ENCODE measurements at regions not wholly inside any gene's neighbourhood (a gene's known extent, or its start where the extent isn't known, plus 50 kb on each side); places are given as distances from the start of the nearest gene placed in this dataset.

DNA sequence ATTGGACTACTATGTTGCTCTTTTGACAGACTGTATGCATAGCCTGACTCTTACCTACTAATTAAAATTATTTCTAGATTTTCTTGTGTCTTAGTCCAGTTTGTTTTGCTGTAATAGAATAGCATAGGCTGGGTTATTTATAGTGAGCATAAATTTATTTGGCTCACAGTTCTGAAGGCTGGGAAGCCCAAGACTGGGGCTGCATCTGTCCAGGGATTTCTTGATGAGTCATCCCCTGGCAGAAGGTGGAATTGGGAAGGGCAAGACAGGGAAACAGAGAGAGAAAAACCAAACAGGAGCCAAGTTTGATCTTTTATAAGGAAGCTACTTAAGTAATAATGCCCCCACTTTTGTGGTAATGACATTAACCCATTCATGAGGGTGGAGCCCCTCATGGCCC is 759.2 kb upstream of the LRFN5 start:
- no peak overlapping the region for H3K4me3 ChIP-seq (ENCODE audit: low read length)
- no peak for DNase-seq (ENCODE audit: low read depth, low spot score)

DNA sequence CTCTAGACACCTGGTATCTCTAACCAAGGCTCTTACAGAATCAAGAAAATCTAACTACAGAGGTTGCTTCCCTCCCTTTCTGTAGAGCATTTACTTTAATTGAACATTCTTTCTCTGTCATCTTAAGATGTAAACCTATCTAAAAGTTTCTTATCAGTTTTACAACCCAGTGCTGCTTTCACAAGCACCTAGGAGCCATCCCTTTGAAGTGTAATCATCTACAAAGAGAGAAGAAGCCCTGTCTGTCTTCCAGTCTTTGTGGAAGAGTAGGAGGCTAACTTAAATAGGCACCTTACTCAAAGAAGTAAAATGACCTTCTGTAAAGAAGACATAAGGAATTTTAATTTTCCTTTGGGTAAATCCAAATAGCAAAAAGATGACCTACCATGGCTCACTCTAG is 763.9 kb upstream of the LRFN5 start:
- DNase-seq (ENCODE audit: low read depth, low spot score) = no peak
- no peak overlapping the region for H3K4me3 ChIP-seq (ENCODE audit: low read length)

DNA sequence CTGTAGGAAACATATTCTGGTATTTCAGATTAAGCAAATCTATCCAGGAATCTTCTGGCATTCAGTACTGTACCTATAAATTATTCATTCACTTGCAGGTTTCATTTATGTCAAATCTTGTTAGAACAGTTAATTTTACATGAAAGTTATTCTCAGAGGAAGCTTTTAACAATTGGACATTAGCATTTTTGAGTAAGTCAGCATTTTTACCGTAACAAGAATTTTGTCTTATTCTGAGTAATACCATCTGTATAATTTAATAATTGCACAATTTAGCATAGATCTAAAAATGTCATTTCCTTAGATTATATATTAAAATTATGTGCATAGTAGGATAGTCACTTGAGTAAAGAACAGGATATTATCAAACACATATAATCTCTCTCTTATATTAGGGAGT is 764.8 kb upstream of the LRFN5 start:
- H3K4me3 ChIP-seq (ENCODE audit: low read length) = no peak overlapping the region
- no peak for DNase-seq (ENCODE audit: low read depth, low spot score)

DNA sequence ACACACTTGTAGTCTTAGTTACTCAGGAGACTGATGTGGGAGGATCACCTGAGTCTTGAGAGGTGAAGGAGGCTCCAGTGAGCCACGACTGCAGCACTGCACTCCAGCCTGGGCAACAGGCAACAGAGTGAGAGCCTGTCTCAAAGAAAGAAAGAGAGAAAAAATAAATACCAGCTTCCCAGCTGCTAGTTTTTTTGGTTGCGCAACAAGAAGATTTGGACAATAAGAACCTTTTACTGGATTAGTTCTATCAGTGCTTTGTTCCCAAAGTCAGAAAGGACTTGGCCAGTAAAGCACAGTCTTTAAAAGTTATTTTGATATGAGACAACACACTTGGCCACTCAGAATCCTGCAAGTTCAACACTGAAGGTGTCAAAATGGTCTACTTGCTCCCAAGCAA is 768.1 kb upstream of the LRFN5 start:
- DNase-seq (ENCODE audit: low read depth, low spot score) = no peak
- no peak overlapping the region for H3K4me3 ChIP-seq (ENCODE audit: low read length)

DNA sequence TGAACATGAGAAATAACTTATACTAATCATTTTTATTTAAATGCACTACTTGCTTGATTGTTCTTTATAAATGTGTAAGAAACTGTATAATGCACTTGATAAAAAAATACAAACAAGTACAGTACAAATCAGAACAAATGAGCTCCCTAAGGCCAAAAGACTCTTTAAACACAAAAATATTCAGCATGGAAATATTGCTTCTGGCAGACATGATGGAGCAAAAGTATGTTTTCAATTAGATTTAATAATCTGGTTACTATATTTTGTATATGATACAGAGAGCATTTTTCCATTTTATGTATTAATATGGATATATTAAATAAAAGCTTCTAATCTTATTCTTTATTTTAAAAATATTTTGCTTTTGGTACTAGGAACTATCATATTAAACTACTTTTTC is 800.2 kb upstream of the LRFN5 start:
- no peak for DNase-seq (ENCODE audit: low read depth, low spot score)
- no peak overlapping the region for H3K4me3 ChIP-seq (ENCODE audit: low read length)

DNA sequence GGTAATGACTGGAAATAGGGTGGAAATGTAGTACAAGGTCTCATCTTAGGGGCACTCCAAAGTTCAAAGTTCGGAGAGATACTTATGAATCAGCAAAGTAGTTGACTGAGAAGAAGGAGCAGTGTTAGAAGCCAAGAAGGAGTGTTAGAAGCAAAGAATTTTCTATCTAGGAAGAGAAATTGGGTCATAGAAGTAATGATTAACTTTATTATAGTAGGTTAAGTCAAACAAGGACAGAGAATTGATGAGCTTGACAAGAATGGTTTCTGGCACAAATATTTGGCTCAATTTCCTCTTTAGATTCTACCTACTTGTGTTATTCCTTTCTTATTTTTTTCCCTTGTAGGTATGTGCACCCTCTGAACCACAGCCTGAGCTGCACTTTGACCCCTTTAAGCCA is 810.5 kb upstream of the LRFN5 start:
- no peak for DNase-seq (ENCODE audit: low read depth, low spot score)
- H3K4me3 ChIP-seq (ENCODE audit: low read length) = no peak overlapping the region

DNA sequence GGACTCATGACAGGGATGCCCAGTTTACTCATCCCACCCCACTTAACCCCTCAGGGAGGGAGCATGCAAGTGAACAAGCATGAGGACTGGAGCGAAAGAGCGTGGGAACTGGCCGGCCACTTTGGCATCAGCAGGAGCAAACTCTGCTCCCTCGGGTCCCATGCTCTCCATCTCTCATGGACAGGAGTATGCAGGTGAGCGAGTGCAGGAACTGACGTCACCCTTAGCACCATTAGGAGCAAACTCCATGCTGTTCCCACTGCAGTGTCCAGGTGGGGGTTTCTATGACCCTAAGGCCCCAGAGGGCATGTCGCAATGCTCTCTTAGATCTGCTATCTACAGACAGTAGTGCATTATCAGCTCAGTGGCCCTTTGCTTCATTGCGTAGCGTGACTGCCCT is 821.8 kb upstream of the LRFN5 start:
- H3K4me3 ChIP-seq (ENCODE audit: low read length) = no peak overlapping the region

DNA sequence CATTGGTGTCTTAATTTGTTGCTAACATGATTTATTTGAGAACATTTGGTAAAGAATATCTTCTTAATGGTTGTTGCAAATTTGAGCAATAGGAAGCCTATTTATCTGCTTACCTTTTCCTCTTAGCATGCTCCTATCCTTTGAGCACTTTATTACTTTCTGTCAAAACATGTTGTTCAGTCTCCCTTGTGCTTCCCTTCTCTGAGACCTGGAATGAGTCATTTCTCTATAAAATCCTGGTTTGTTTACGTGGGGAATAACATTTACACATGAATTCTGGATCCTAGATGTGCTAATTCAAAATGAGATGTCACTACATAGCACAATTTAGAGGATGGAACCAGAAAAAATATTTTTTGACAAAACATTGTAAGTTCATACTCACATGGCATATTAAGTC is 844.0 kb upstream of the LRFN5 start:
- H3K4me3 ChIP-seq (ENCODE audit: low read length) = no peak overlapping the region
- DNase-seq (ENCODE audit: low read depth, low spot score) = no peak

More for the DNA sequence above, 821.8 kb upstream of the LRFN5 start:
- DNase-seq (ENCODE audit: low read depth, low spot score) = no peak

DNA sequence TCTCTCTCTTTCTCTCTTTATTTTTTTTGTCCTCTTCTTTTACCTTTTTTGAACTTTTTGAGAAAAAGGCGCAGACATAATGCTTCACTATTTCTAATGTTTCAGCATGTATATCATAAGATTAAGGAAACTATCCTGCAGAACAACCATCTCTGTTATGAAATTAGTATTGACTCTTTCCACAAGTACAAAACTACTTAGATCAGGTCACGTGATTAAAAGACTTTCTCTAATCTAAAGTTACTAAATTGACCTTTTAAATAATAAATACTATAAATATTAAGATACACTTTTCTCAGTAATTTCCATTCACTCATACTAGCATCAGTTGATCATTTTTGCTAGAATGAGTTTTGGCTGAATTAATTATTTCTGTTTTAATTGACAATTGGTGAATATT is 844.5 kb upstream of the LRFN5 start:
- H3K4me3 ChIP-seq (ENCODE audit: low read length) = no peak overlapping the region
- DNase-seq (ENCODE audit: low read depth, low spot score) = no peak

DNA sequence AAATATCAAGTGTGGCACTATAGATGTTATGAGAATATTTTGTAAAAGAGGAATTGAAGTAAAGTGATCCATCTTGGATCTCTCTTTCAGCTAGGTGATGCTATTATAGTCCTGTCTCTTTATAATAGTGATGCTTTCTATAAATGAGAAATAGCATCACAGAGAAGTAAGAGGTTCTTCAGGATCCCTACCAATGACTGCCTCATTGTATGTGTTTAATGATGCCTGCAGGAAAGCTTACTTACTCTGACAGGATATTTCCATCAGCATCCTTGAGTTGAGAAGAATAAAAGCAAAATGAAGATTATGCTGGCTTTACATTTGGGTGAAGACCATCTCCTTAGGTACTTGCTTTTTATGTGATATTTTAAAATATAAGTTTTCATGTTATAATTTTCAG is 846.0 kb upstream of the LRFN5 start:
- no peak overlapping the region for H3K4me3 ChIP-seq (ENCODE audit: low read length)
- DNase-seq (ENCODE audit: low read depth, low spot score) = no peak

DNA sequence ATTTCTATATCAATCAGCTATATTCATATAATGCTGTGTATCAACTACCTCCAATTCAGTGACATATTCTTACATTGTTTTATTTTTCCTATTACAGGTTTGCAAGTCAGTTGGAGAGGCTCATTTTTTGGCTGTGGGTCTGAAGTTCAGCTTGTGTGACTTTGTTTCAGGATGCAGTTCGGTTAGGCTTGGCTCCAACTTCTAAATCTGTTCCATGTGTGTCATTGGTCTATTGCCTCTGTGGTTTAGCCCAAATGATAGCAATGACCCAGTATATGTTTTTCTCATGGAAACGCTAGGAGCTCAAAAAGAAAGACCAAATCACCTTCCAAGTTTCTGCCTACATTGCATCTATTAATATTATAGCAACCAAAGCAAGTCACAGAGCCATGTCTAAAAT is 848.6 kb upstream of the LRFN5 start:
- no peak for DNase-seq (ENCODE audit: low read depth, low spot score)
- H3K4me3 ChIP-seq (ENCODE audit: low read length) = no peak overlapping the region

DNA sequence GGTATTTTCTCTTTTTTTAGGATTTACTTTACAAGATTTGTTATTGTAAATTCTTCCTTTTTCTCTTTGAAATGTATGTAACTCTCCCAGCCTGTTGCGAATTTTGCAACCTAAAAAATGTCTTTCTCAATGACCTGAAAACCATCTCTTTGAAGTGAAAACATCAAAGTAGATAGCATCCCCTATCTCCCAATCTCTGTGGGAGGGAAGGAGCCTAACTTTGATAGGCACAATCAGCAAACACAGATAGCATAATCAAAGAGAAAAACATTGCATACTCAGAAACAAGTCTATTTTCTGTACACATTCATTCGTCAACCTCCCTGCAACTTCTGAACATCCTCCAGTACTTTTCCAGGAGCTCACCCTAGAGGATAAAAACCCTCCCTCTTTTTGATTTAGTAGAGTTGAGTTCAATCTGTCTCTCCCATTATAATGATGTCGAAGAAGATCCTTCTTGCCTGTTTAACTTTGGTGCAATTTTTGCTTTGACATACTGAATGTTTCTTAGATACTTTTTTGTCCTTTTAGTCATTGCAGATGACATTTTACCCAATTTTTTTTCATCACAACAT is 849.2 kb upstream of the LRFN5 start:
- H3K4me3 ChIP-seq (ENCODE audit: low read length) = no peak overlapping the region
- no peak for DNase-seq (ENCODE audit: low read depth, low spot score)

DNA sequence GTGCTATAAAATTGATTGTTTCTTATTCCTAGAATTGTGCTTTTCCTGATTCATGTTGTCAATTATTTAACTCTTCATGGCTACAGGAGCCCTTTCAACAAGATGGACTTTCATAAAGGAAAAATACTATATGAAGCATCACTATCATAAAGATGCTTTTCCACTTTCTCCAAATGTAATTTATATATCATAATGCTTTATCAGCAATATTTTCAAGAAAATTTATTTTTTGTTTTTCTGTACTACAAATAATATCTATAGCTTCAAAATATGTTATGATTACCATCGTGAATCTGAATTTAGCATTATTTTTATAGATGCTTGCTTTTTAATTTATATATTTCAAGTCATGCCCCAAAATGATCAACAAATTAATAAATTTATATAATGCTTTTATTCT is 873.5 kb upstream of the LRFN5 start:
- H3K4me3 ChIP-seq (ENCODE audit: low read length) = no peak overlapping the region
- no peak for DNase-seq (ENCODE audit: low read depth, low spot score)

DNA sequence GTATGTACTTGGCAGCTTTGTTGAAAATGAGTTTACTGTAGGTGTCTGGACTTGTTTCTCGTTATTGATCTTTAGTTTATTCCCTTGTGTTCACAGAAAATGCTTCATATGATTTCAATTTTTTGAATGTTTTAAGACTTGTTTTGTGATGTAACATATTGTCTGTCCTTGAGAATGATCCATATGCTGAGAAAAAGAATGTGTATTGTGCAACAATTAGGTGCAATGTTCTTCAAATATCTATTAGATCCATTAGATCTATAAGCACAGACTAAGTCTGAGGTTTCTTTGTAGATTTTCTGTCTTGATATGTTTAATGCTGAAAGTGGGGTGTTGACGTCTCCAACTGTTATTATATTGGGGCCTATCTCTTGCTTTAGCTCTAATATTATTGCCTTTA is 879.6 kb upstream of the LRFN5 start:
- no peak for DNase-seq (ENCODE audit: low read depth, low spot score)
- H3K4me3 ChIP-seq (ENCODE audit: low read length) = no peak overlapping the region

DNA sequence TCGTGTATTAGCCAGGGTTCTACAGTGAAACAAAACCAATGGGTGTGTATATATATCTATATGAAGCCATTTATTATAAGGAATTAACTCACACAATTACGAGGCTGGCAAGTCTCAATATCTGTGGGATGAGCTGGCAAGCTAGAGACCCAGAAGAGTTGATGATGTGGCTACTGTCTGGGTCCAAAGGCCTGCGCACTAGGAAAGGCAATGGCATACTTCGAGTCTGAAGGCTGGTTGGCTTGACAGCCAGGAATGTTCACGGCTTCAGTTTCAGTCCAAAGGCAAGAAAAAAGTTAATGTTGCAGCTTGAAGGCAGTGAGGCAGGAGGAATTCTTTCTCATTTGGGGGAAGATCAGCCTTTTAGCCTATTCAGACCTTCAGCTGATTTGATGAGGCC is 893.3 kb upstream of the LRFN5 start:
- DNase-seq (ENCODE audit: low read depth, low spot score) = no peak
- no peak overlapping the region for H3K4me3 ChIP-seq (ENCODE audit: low read length)

DNA sequence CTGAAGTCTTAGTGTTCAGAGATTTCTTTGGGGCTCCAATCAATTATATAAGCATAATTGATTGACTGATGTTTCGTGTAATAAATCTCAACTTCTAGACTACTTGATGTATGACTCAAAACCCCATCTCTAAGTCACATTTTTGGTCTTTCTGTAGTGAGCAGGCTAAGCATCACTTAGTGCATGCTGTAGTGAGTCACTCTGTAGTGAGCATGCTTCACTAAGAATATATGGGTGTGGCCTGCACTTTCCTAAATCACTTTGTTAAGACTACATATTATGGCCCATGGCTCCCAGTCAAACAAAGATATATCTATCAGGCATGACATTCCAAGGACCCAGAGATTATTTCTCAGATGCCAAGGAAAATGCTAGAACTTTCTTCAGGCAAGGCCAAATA is 909.4 kb upstream of the LRFN5 start:
- DNase-seq (ENCODE audit: low read depth, low spot score) = no peak
- H3K4me3 ChIP-seq (ENCODE audit: low read length) = no peak overlapping the region

DNA sequence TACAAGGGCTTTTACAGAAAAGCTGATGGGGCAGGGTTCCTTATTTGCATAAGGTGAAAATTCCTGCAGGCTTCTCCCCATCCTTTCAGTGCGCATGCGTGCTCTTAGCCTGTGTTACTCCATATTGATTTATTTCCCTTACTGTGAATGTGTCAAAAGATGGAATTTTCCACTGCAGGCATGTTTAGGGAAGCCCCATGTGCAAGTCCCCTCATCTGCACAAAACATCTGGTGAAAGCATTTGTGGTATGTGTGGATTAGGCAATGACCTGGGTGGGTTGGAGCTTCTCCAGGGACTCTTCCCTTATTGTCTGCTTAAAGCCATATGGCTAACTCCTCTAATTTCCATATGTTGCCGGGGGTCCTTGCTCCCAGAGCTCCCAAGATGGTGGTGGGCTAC is 912.7 kb upstream of the LRFN5 start:
- H3K4me3 ChIP-seq (ENCODE audit: low read length) = no peak overlapping the region
- DNase-seq (ENCODE audit: low read depth, low spot score) = no peak

DNA sequence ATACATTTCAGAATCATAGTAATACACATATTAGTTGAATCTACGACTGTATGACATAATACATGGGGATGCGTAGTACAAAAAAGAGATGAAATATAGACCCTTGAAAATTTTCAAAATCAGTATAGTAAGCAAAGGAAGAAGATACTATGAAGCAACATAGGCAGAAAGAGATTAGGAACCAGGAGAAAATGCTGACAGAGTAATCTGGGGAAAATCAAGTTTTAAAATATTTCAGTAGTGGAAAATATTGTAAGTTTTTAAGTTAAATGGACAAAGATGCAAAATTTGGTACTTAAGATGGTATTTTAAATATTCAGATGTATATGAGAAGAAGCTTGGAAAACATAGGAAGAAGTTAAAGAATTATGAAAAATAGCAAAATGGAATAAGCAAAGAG is 915.6 kb upstream of the LRFN5 start:
- no peak for DNase-seq (ENCODE audit: low read depth, low spot score)
- H3K4me3 ChIP-seq (ENCODE audit: low read length) = no peak overlapping the region

DNA sequence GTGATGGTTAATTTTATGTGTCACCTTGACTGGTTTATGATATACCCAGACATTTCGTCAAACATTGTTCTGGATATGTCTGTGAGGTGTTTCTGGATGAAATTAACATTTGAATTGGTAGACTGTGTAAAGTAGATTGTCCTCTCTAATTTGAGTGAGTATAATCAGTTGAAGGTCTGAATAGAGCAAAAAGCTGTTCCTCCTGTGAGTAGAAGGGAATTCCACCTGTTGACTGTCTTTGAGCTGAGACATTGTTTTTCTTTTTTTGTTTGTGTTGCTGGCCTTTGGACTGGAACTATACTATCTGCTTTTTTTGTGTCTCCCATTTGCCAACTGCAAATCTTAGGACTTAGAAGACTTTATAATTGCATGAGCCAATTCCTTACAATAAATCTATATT is 920.9 kb upstream of the LRFN5 start:
- DNase-seq (ENCODE audit: low read depth, low spot score) = no peak

DNA sequence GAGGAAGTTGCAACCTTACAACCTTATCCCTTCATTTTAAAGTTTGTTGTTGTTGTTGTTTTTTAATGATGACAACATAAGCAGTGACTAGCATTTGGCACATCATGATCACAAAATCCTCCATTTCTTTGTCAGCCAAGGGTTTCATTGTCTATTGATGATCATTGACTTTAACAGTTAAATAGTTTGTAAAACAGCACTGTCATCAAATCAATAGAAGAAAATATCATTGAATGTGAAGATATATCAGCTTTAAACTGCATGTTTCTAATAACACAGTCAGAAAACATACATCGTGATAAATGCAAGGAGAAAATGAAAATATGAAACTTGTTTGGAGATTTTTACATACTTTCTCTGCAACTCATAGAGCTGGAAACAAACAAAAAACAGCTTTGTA is 922.3 kb upstream of the LRFN5 start:
- no peak for DNase-seq (ENCODE audit: low read depth, low spot score)
- no peak overlapping the region for H3K4me3 ChIP-seq (ENCODE audit: low read length)

More for the DNA sequence above, 920.9 kb upstream of the LRFN5 start:
- H3K4me3 ChIP-seq (ENCODE audit: low read length) = no peak overlapping the region

DNA sequence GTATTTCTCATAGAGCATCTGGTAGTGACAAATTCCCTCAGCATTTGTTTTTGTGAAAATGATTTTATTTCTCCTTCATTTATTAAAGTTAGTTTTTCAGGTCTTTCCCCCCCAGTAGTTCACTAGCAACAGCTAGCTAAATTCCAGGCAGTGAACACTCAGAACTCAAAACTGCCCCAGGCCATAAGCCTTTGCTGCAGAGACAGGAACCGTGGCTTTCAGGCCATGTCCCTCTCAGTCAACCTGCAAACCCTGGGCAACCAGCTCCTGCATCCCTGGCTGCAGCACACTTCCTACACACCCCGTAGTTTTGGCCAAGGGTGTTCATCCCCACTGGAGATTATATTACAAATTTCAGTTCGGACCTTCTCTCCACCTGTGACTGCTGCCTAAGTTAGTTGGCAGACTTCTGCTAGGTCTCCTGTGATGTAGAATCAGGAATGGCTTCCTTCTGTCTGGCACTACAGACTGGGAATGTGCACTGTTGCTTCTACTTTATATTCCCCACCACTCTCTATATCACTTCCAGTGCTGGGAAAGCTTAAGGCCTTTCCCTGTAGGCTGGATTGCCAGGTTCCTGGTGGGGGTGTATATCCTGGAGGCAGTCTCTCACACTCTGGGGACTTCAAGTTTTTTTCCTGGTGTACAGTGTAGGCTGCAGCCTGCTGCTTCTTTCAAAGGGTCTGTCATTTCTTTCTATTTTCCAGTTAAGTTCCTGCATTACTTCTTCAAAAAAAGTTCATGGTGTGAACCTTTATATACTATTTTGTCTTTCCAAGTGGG is 924.4 kb upstream of the LRFN5 start:
- no peak for DNase-seq (ENCODE audit: low read depth, low spot score)
- H3K4me3 ChIP-seq (ENCODE audit: low read length) = no peak overlapping the region
